ENCODE measurements at regions not wholly inside any gene's neighbourhood (a gene's known extent, or its start where the extent isn't known, plus 50 kb on each side); places are given as distances from the start of the nearest gene placed in this dataset.

GRCh38 chr2:175414882-175415487, 233.5 kb upstream of the ATP5MC3 start:
- TF ChIP-seq FOXK2 (IDR thresholded peaks at IDR 0.05) (no peak), SP1 (IDR thresholded peaks at IDR 0.05) (no peak), TARDBP (IDR thresholded peaks at IDR 0.05) (no peak), ARNT (IDR thresholded peaks at IDR 0.05) (no peak), BHLHE40 (IDR thresholded peaks at IDR 0.05; ENCODE audit: borderline replicate concordance) (no peak), ZNF384 (IDR thresholded peaks at IDR 0.05) (no peak), L3MBTL2 (conservative IDR thresholded peaks at IDR 0.05) (no peak), SUZ12 (IDR thresholded peaks at IDR 0.05) (no peak), HDGF (IDR thresholded peaks at IDR 0.05; ENCODE audit: borderline replicate concordance) (no peak), FOXA1 (IDR thresholded peaks at IDR 0.05) (no peak)
